SH-SY5Y (cell line): ENCODE measurements at regions not wholly inside any gene's neighbourhood (a gene's known extent, or its start where the extent isn't known, plus 50 kb on each side); places are given as distances from the start of the nearest gene placed in this dataset.

Source experiments
- GATA2 ChIP-seq: IDR thresholded peaks from 2 replicates; pipeline ENCODE4 v1.6.1; 2011; ENCODE audit warnings: mild to moderate bottlenecking, low read depth, low read length
- GATA3 ChIP-seq: IDR thresholded peaks from 2 replicates; pipeline ENCODE4 v1.6.1; 2011; ENCODE audit warnings: low read depth, mild to moderate bottlenecking, low read length, moderate library complexity

DNA sequence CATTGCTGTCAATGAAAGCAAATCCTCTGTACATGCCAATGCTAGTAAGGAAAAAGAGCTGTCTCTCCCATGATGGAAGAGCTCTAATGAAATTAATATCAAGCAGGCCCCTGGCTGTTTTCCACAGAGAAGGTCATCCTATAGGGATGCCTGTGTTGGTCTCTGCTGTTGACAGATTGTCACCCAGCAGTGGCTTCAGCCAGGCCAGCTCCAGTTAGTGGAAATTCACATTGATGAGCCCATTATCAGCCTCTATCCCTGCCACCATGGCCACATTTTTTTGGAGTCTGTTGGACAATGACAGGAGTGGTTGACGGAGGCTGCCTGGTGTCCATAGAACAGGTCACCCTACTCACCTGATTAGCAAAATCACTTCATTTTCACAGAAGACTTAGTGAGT lies 104.3 kb downstream of the GGTLC2 start:
- TF ChIP-seq GATA2 (no peak), GATA3 (no peak)
